CD14-positive monocyte (primary cell): ENCODE measurements at regions not wholly inside any gene's neighbourhood (a gene's known extent, or its start where the extent isn't known, plus 50 kb on each side); places are given as distances from the start of the nearest gene placed in this dataset.

Source experiments
- DNase-seq, 3 donors: peaks; one replicate each; pipeline ENCODE4 v3.0.0-alpha.2; 2011 to 2022
- H2AFZ ChIP-seq: 2 replicates; pipeline ENCODE4 v1.6.0; 2012; ENCODE audit warnings: mild to moderate bottlenecking, low read depth, low read length, inconsistent platforms; ENCODE audit not compliant: insufficient read depth, poor library complexity, severe bottlenecking
- H3K27ac ChIP-seq, 2 donors: 1 replicate in 1 of 2; 2 replicates in 1 of 2; pipeline ENCODE4 v1.5.1; 2012 to 2013; ENCODE audit warnings: low read length in 2 of 2, control low read depth in 1 of 2, inconsistent platforms in 1 of 2, low read depth in 1 of 2, mild to moderate bottlenecking in 1 of 2
- H3K27me3 ChIP-seq, 2 donors: one replicate each; pipeline versions ENCODE4 v1.6.0 to v1.6.1; 2011 to 2013; ENCODE audit warnings: low read length in 2 of 2; ENCODE audit not compliant: control insufficient read depth in 2 of 2, insufficient read depth in 2 of 2
- H3K36me3 ChIP-seq, 2 donors: replicated peaks in 1 of 2; 1 replicate in 1 of 2; 2 replicates in 1 of 2; pipeline versions ENCODE4 v1.5.1 to v1.6.1; 2012 to 2013; ENCODE audit warnings: low read length in 2 of 2, control low read depth in 1 of 2, inconsistent platforms in 1 of 2, mild to moderate bottlenecking in 1 of 2; ENCODE audit not compliant: insufficient read depth in 2 of 2, control insufficient read depth in 1 of 2
- H3K4me1 ChIP-seq, 2 donors: 1 replicate in 1 of 2; 2 replicates in 1 of 2; pipeline versions ENCODE4 v1.5.1 to v1.6.1; 2012 to 2013; ENCODE audit warnings: low read length in 2 of 2, control low read depth in 1 of 2, inconsistent platforms in 1 of 2, mild to moderate bottlenecking in 1 of 2, moderate library complexity in 1 of 2; ENCODE audit not compliant: insufficient read depth in 2 of 2, control insufficient read depth in 1 of 2
- H3K4me2 ChIP-seq: replicated peaks from 2 replicates; pipeline ENCODE3; 2012; ENCODE audit warnings: low read length, moderate library complexity, mild to moderate bottlenecking; ENCODE audit not compliant: poor library complexity, severe bottlenecking; ENCODE audit errors: extremely low read depth
- H3K4me3 ChIP-seq, 3 experiments: fragments of 200-600 bp in 1 of 3; sonication (generic) in 1 of 3; replicated peaks in 1 of 3; 1 replicate in 2 of 3; 2 replicates in 1 of 3; pipeline ENCODE4 v1.5.1; 2011 to 2013; ENCODE audit warnings: low read length in 3 of 3, mild to moderate bottlenecking in 3 of 3, control low read depth in 2 of 3, low read depth in 2 of 3, inconsistent platforms in 1 of 3, moderate library complexity in 1 of 3
- H3K79me2 ChIP-seq: 2 replicates; pipeline ENCODE4 v1.6.0; 2012; ENCODE audit warnings: mild to moderate bottlenecking, control low read depth, inconsistent platforms, low read length, moderate library complexity; ENCODE audit not compliant: insufficient read depth
- H3K9ac ChIP-seq: 2 replicates; pipeline ENCODE4 v1.6.0; 2017; ENCODE audit warnings: low read length, mild to moderate bottlenecking; ENCODE audit not compliant: insufficient read depth, poor library complexity, severe bottlenecking
- H3K9me3 ChIP-seq, 2 donors: replicated peaks in 1 of 2; 1 replicate in 1 of 2; 2 replicates in 1 of 2; pipeline versions ENCODE4 v1.5.1 to v1.6.1; 2012 to 2013; ENCODE audit warnings: low read length in 2 of 2, control low read depth in 1 of 2; ENCODE audit not compliant: control insufficient read depth in 1 of 2, insufficient read depth in 1 of 2
- H4K20me1 ChIP-seq: 2 replicates; pipeline ENCODE4 v1.6.0; 2012; ENCODE audit warnings: mild to moderate bottlenecking, low read length, control low read depth, moderate library complexity; ENCODE audit not compliant: insufficient read depth
- H3K27ac Mint-ChIP-seq, 7 donors: one replicate each; pipeline ENCODE4 v1.8.0; 2020; ENCODE audit warnings: mild to moderate bottlenecking in 7 of 7, mixed read lengths in 7 of 7, moderate library complexity in 6 of 7, inconsistent platforms in 2 of 7
- H3K27me3 Mint-ChIP-seq, 3 donors: one replicate each; pipeline ENCODE4 v1.8.0; 2021 to 2022; ENCODE audit warnings: low read depth in 3 of 3, mild to moderate bottlenecking in 3 of 3, mixed read lengths in 3 of 3, moderate library complexity in 3 of 3, inconsistent platforms in 1 of 3
- H3K36me3 Mint-ChIP-seq, 2 donors: one replicate each; pipeline ENCODE4 v1.8.0; 2020; ENCODE audit warnings: mixed read lengths in 2 of 2, inconsistent platforms in 1 of 2, mild to moderate bottlenecking in 1 of 2
- H3K4me1 Mint-ChIP-seq: one replicate; pipeline ENCODE4 v1.8.0; 2020; ENCODE audit warnings: mild to moderate bottlenecking, mixed read lengths
- H3K4me3 Mint-ChIP-seq, 2 donors: one replicate each; pipeline ENCODE4 v1.8.0; 2020; ENCODE audit warnings: mild to moderate bottlenecking in 2 of 2, mixed read lengths in 2 of 2, moderate library complexity in 1 of 2
- H3K9me3 Mint-ChIP-seq, 7 donors: one replicate each; pipeline ENCODE4 v1.8.0; 2020 to 2022; ENCODE audit warnings: mixed read lengths in 7 of 7, mild to moderate bottlenecking in 6 of 7, moderate library complexity in 6 of 7, inconsistent platforms in 2 of 7
- intact Hi-C, 2 donors: fragments of 100-400 bp; cut with micrococcal nuclease; formaldehyde crosslinking; loops; one replicate each; pipeline versions ENCODE4 v1.15.0 to v1.15.1; 2023
- TF ChIP-seq, protein P1 (sequence below): fragments of 200-600 bp; IDR thresholded peaks from one replicate; pipeline ENCODE4 v1.8.0; 2022; ENCODE audit warnings: antibody characterized with exemption, mild to moderate bottlenecking

DNA sequence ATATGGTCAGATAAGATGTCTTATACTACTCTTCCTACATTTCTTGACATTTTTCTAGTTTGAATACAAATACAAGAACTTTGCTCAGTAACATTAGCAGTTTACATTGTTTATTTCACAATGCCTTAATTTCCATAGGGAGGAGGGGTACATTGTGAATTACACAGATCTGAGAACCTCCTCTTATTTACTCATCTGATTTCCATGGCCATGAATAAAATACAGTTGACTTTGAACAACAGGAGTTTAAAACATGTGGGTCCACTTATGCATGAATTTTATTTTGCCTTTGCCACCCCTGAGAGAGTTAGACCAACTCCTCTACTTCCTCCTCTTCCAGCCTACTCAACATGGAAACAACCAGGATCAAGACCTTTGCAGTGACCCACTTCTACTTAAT, 67.7 kb downstream of the MGST1 start:
- no peak overlapping the region for H2AFZ ChIP-seq
- no peaks in the 10 kb centered on the region for H3K36me3 ChIP-seq
- TF ChIP-seq, protein P1, sequence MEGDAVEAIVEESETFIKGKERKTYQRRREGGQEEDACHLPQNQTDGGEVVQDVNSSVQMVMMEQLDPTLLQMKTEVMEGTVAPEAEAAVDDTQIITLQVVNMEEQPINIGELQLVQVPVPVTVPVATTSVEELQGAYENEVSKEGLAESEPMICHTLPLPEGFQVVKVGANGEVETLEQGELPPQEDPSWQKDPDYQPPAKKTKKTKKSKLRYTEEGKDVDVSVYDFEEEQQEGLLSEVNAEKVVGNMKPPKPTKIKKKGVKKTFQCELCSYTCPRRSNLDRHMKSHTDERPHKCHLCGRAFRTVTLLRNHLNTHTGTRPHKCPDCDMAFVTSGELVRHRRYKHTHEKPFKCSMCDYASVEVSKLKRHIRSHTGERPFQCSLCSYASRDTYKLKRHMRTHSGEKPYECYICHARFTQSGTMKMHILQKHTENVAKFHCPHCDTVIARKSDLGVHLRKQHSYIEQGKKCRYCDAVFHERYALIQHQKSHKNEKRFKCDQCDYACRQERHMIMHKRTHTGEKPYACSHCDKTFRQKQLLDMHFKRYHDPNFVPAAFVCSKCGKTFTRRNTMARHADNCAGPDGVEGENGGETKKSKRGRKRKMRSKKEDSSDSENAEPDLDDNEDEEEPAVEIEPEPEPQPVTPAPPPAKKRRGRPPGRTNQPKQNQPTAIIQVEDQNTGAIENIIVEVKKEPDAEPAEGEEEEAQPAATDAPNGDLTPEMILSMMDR: no peak
- H3K9me3 ChIP-seq: no peaks in the 10 kb centered on the region
- intact Hi-C loops: no loop called here
- peaks cover 0 to 2% (median 0%) of the 10 kb centered on the region in 3 donors for H3K27me3 Mint-ChIP-seq
- no peaks in the 10 kb centered on the region for H3K27me3 ChIP-seq
- H3K27ac Mint-ChIP-seq: no peak overlapping the region
- H3K27ac ChIP-seq: no peak overlapping the region
- peaks cover 0 to 5% (median 1%) of the 10 kb centered on the region in 7 donors for H3K9me3 Mint-ChIP-seq
- H3K4me1 Mint-ChIP-seq: no peaks in the 10 kb centered on the region
- DNase-seq: no peak
- H3K4me3 Mint-ChIP-seq: no peak overlapping the region
- H3K4me2 ChIP-seq: no peak overlapping the region
- H3K36me3 Mint-ChIP-seq: peaks cover 0 to 6% of the 10 kb centered on the region in 2 donors
- H3K4me3 ChIP-seq: no peak overlapping the region
- H3K9ac ChIP-seq: no peak overlapping the region
- H3K4me1 ChIP-seq: no peaks in the 10 kb centered on the region
- H3K79me2 ChIP-seq: no peaks in the 10 kb centered on the region
- H4K20me1 ChIP-seq: no peaks in the 10 kb centered on the region

DNA sequence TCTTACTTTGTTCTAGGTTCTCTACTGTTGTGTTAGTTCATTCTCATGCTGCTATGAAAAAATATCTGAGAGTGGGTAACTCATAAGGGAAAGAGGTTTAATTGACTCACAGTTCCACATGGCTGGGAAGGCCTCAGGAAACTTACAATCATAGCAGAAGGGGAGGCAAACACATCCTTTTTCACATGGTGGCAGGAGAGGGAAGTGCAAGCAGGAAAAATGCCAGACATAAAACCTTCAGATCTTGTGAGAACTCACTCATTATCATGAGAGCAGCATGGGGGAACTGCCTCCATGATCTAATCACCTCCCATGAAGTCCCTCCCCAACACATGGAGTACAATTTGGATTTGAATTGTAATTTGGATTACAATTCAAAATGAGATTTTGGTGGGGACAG, 69.6 kb downstream of the MGST1 start:
- H3K4me1 Mint-ChIP-seq: no peaks in the 10 kb centered on the region
- no peak overlapping the region for H3K27ac Mint-ChIP-seq
- no peak overlapping the region for H3K4me2 ChIP-seq

More for the DNA sequence above, 69.6 kb downstream of the MGST1 start:
- Mint-ChIP-seq H3K9me3 (peaks cover 0 to 5% (median 2%) of the 10 kb centered on the region in 7 donors), H3K4me3 (no peak overlapping the region), H3K27me3 (no peaks in the 10 kb centered on the region), H3K36me3 (peaks cover 0 to 3% of the 10 kb centered on the region in 2 donors)
- no peak overlapping the region for H3K4me3 ChIP-seq
- TF ChIP-seq, protein P1: no peak
- intact Hi-C loops: no loop called here
- no peak overlapping the region for H3K9ac ChIP-seq
- H3K36me3 ChIP-seq: no peaks in the 10 kb centered on the region
- H3K27ac ChIP-seq: no peak overlapping the region
- no peak for DNase-seq
- H3K27me3 ChIP-seq: no peaks in the 10 kb centered on the region
- H3K4me1 ChIP-seq: no peaks in the 10 kb centered on the region
- H3K79me2 ChIP-seq: no peaks in the 10 kb centered on the region
- no peak overlapping the region for H2AFZ ChIP-seq
- H3K9me3 ChIP-seq: no peaks in the 10 kb centered on the region
- H4K20me1 ChIP-seq: no peaks in the 10 kb centered on the region
